GM10266 (cell line): ENCODE measurements at regions not wholly inside any gene's neighbourhood (a gene's known extent, or its start where the extent isn't known, plus 50 kb on each side); places are given as distances from the start of the nearest gene placed in this dataset.

ENCODE experiments used
- DNase-seq: peaks from one replicate; pipeline ENCODE4 v3.0.0; 2012; ENCODE audit errors: extremely low spot score
- TF ChIP-seq, protein P1 (sequence below): IDR thresholded peaks from 2 replicates; pipeline ENCODE4 v1.5.1; 2012; ENCODE audit warnings: mild to moderate bottlenecking, low read depth; ENCODE audit not compliant: control insufficient read depth, insufficient read depth; ENCODE audit errors: missing control alignments

DNA sequence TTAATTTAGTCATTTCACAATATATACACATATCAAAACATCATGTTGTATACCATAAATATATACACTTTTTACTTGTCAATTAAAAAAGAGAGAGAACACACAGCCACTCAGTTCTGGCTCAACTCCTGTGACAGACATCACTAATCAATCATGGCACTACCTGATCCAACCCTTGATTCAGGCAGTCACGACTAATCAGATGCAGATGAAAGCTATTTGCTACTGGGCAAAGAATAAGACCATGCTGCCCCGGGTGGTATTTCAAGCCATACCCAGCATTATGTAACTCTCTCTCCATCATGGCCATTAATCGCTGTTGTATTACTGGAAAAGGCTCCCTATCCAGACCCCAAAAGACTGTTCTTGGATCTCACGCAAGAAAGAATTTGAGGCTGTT lies 345.7 kb downstream of the HAPSTR1 start:
- no peak for DNase-seq
- TF ChIP-seq, protein P1, sequence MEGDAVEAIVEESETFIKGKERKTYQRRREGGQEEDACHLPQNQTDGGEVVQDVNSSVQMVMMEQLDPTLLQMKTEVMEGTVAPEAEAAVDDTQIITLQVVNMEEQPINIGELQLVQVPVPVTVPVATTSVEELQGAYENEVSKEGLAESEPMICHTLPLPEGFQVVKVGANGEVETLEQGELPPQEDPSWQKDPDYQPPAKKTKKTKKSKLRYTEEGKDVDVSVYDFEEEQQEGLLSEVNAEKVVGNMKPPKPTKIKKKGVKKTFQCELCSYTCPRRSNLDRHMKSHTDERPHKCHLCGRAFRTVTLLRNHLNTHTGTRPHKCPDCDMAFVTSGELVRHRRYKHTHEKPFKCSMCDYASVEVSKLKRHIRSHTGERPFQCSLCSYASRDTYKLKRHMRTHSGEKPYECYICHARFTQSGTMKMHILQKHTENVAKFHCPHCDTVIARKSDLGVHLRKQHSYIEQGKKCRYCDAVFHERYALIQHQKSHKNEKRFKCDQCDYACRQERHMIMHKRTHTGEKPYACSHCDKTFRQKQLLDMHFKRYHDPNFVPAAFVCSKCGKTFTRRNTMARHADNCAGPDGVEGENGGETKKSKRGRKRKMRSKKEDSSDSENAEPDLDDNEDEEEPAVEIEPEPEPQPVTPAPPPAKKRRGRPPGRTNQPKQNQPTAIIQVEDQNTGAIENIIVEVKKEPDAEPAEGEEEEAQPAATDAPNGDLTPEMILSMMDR, result no peak

DNA sequence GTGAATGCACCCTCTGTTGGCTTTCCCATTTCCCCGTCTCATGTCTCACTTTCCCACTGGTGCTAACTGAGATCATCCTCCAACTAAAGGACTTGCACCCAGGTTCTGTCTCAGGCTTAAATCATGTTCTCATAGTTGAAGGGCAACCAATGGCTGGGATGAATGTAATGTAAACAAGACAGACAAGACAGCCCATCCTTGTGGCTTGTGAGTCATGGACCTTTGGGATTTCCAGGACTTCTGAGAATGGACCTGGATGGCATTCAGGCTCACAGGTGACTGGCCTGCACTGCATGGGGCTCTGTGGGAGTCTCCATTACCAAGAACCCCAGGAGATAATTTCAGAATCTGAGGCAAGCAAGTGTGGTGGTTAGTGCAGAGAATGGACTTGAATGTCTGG lies 347.5 kb downstream of the HAPSTR1 start:
- no peak for DNase-seq
- TF ChIP-seq, protein P1, result no peak

DNA sequence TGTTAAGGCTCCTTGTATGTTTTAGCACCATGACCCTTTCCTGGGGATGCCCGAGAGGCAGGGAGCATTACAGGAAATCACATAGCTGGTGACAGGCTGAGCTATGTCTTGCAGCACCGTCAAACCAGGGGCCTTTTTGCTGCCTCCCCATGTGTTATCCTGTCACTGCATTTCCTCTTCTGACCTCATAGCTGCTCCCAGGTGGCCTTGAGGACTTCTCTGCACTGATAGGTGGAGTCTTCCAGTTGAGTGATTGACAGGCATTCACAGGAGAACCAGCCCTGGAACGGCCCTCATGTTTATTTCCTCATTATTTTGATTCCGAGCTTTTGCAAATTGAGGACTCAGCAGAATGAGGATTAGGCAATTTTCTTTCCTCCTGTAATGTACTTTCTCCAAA lies 349.6 kb downstream of the HAPSTR1 start:
- DNase-seq, result no peak
- TF ChIP-seq, protein P1, result no peak

DNA sequence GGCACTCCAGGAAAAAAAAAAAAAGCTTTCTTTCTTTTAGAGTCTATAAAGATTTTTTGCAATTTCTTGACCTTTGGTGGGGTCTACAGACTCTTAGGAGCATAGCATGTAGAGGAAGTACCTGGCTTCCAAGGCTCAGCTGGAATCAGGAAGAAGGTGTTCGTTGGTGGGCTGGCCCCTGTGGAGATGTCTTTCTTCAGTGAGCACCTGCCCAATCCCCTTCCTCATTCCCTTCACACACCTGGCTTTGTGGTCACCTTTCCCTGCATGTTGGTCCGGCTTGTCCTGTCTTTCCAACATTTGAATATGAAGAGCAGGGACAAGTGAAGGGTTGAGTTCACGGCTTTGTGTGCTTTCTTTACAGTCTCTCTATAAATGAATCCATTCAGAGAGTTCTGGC lies 352.4 kb downstream of the HAPSTR1 start:
- TF ChIP-seq, protein P1, result no peak

DNA sequence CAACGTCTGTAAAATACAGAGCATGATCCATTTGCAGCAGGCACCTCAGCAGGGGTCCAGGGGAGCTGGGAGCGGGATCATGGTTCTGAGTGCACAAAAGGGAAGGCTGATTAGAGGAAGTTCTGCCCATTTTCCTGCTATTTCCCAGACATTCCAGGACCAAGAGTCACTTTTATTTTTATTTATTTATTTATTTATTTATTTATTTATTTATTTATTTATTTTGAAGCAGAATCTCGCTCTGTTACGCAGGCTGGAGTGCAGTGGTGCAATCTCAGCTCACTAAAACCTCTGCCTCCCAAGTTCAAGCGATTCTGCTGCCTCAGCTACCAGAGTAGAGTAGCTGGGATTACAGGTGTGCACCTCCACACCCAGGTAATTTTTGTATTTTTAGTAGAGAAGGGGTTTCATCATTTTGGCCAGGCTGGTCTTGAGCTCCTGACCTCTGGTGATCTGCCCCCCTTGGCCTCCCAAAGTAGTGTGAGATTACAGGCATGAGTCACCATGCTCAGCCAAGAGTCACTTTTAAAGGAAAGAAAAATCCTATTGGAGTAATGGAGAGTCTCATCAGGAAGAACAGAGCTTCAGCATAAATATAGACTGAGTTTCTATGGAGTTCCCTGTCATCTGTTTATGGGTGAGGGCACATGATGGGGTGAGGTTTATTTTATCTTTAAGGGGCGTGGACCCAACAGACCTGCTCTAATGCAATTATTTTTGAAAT lies 355.2 kb downstream of the HAPSTR1 start:
- TF ChIP-seq, protein P1, result no peak
- DNase-seq, result no peak

More for the DNA sequence above, 352.4 kb downstream of the HAPSTR1 start:
- DNase-seq, result no peak

DNA sequence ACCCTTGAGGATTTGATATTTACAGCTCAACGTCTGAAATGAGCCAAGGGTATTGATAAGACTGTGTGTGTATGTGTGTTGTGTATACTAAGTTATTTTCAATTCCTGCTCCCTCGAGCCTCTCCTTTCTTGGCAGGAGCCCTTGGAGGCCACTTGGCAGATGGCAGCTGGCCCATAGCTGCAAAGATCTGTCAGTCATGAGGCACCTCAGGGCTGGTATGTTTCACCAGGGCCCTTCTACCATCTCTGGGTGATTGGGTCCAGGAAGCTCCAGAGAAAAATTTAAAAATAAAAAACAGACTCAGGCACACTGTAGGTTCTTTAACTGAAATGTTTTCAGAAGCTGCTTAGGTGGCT lies 355.7 kb downstream of the HAPSTR1 start:
- DNase-seq, result no peak

DNA sequence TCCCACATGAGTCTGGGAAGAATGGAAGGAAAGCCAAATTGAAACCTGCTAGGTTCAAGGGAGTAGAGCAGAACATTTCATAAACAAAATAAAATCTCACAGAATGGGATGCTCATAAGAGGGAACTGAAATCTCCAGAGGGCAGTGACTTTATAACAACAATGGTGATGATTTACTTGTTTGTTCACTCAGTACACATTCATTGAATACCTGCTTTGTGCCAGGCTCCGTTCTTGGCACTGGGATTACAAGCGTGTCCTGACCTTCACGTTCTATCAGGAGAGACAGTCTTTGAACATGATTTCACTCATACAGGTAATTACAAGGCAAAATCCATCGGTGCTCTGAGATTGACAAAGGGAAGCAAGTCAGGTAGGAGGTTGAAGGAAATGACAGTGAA lies 356.3 kb downstream of the HAPSTR1 start:
- TF ChIP-seq, protein P1, result no peak
- no peak for DNase-seq

More for the DNA sequence above, 355.7 kb downstream of the HAPSTR1 start:
- TF ChIP-seq, protein P1, result no peak
